ENCODE measurements at regions not wholly inside any gene's neighbourhood (a gene's known extent, or its start where the extent isn't known, plus 50 kb on each side); places are given as distances from the start of the nearest gene placed in this dataset.

DNA sequence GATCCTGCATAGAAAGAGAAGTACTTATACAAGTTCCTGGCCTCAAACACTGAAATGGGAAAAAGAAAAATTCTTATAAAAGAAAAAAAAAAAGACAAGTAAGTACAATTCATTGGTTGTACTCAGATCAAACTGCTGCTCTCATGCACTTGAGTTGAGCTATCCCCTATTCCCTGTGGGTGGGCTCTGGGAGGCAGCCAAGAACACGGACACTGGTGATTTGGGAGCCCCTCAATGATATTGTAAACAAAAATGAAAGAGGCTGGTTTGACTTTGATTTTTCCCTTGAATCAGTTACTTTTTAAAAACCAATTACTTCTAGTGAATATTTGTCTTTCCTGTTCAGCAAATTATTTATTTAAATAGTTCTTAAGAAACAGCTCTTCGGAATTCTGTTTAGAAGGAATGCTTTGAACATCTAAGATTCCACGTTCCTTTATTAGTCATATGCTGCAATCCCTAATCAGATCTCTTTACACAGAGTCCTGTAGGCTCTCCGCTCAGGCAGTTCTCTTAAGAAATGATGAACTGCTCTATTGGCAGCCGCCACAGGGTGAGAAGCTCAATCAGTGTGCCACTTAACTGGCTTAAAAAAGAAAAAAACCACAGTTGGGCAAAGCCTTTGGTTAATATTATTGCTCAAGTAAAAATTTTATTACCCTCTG, 225.1 kb downstream of the TMEM182 start:
- in situ Hi-C loops (cut with HindIII; ENCODE audit: extremely low pct_ligation_motif_present, low pct_unique_long_range_greater_than_20kb), result no loop called here
- ChIA-PET POLR2A (no interaction called here), CTCF (ENCODE audit: low intra/inter-chr PET ratio, low total read pairs) (no interaction called here)
- Histone ChIP-seq H4K20me1 (ENCODE audit: insufficient read depth, low read length) (no peaks in the 10 kb centered on the region), H3K4me2 (ENCODE audit: low read depth, low read length) (no peak overlapping the region), H3K79me2 (ENCODE audit: insufficient read depth, low read length) (no peaks in the 10 kb centered on the region), H3K4me3 (replicated peaks in 1 of 3; ENCODE audit: insufficient read depth in 1 of 3, low read depth in 2 of 3, low read length in 3 of 3) (no peak overlapping the region), H3K27me3 (ENCODE audit: control insufficient read depth in 1 of 2, insufficient read depth in 2 of 2, low read length in 2 of 2) (no peaks in the 10 kb centered on the region), H2AFZ (ENCODE audit: low read length) (no peak overlapping the region), H3K9ac (ENCODE audit: insufficient read depth, low read depth, low read length) (no peak overlapping the region), H3K4me1 (ENCODE audit: insufficient read depth, low read length) (no peaks in the 10 kb centered on the region), H3K36me3 (replicated peaks in 1 of 2; ENCODE audit: control insufficient read depth in 1 of 2, insufficient read depth in 2 of 2, low read length in 2 of 2) (no peaks in the 10 kb centered on the region), H3K27ac (ENCODE audit: extremely low read length, insufficient read depth, low read length) (no peak overlapping the region), H3K9me3 (ENCODE audit: low read length) (no peaks in the 10 kb centered on the region)
- DNase-seq (ENCODE audit: low spot score) (no peak), FAIRE-seq (no peak), ATAC-seq (no peak)
- 6% methylated on average over 5 of the region's 5 CpGs for WGBS (ENCODE audit: low lambda C conversion rate)
- no TSS peak for BruUV-seq (replicated peaks)
- no peak for TF ChIP-seq ZNF713 (CRISPR knock-in tag; IDR thresholded peaks at IDR 0.05)
- no peak for TF ChIP-seq HNRNPL (IDR thresholded peaks at IDR 0.05; ENCODE audit: low read depth, low read length)
- no peak for TF ChIP-seq HNRNPUL1 (IDR thresholded peaks at IDR 0.05; ENCODE audit: low read depth, low read length)
- TF ChIP-seq ZNF205 (CRISPR knock-in tag; IDR thresholded peaks at IDR 0.05), result no peak
- TF ChIP-seq, protein P1, sequence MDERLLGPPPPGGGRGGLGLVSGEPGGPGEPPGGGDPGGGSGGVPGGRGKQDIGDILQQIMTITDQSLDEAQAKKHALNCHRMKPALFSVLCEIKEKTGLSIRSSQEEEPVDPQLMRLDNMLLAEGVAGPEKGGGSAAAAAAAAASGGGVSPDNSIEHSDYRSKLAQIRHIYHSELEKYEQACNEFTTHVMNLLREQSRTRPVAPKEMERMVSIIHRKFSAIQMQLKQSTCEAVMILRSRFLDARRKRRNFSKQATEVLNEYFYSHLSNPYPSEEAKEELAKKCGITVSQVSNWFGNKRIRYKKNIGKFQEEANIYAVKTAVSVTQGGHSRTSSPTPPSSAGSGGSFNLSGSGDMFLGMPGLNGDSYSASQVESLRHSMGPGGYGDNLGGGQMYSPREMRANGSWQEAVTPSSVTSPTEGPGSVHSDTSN (CRISPR knock-in tag; IDR thresholded peaks at IDR 0.05), result no peak
- TF ChIP-seq, protein P2, sequence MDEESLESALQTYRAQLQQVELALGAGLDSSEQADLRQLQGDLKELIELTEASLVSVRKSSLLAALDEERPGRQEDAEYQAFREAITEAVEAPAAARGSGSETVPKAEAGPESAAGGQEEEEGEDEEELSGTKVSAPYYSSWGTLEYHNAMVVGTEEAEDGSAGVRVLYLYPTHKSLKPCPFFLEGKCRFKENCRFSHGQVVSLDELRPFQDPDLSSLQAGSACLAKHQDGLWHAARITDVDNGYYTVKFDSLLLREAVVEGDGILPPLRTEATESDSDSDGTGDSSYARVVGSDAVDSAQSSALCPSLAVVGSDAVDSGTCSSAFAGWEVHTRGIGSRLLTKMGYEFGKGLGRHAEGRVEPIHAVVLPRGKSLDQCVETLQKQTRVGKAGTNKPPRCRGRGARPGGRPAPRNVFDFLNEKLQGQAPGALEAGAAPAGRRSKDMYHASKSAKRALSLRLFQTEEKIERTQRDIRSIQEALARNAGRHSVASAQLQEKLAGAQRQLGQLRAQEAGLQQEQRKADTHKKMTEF (CRISPR knock-in tag; IDR thresholded peaks at IDR 0.05), result no peak
- no peak for TF ChIP-seq SP140L (CRISPR knock-in tag; IDR thresholded peaks at IDR 0.05; ENCODE audit: borderline replicate concordance)
- TF ChIP-seq HMG20A (CRISPR knock-in tag; IDR thresholded peaks at IDR 0.05; ENCODE audit: borderline replicate concordance), result no peak
- no peak for TF ChIP-seq ZNF605 (CRISPR knock-in tag; IDR thresholded peaks at IDR 0.05)
- TF ChIP-seq FOXC1 (CRISPR knock-in tag; IDR thresholded peaks at IDR 0.05; ENCODE audit: borderline replicate concordance), result no peak
- no peak for TF ChIP-seq ISL2 (CRISPR knock-in tag; IDR thresholded peaks at IDR 0.05)
- no peak for TF ChIP-seq HOXA3 (CRISPR knock-in tag; IDR thresholded peaks at IDR 0.05)
- no peak for TF ChIP-seq ZBTB42 (CRISPR knock-in tag; IDR thresholded peaks at IDR 0.05)
- TF ChIP-seq KAT8 (CRISPR knock-in tag; IDR thresholded peaks at IDR 0.05), result no peak
- TF ChIP-seq, protein P3, sequence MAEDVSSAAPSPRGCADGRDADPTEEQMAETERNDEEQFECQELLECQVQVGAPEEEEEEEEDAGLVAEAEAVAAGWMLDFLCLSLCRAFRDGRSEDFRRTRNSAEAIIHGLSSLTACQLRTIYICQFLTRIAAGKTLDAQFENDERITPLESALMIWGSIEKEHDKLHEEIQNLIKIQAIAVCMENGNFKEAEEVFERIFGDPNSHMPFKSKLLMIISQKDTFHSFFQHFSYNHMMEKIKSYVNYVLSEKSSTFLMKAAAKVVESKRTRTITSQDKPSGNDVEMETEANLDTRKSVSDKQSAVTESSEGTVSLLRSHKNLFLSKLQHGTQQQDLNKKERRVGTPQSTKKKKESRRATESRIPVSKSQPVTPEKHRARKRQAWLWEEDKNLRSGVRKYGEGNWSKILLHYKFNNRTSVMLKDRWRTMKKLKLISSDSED (CRISPR knock-in tag; IDR thresholded peaks at IDR 0.05), result no peak
- TF ChIP-seq JDP2 (CRISPR knock-in tag; IDR thresholded peaks at IDR 0.05; ENCODE audit: borderline replicate concordance), result no peak
- TF ChIP-seq EED (CRISPR knock-in tag; IDR thresholded peaks at IDR 0.05), result no peak
- intact Hi-C loops (cut with micrococcal nuclease; ENCODE audit: unreplicated experiment), result no loop called here
